ENCODE measurements at regions not wholly inside any gene's neighbourhood (a gene's known extent, or its start where the extent isn't known, plus 50 kb on each side); places are given as distances from the start of the nearest gene placed in this dataset.
"Not testable (repeated sequence)": the region's sequence is repeated elsewhere in the genome, so short reads cannot be mapped to it uniquely, and the experiment has no call there.

GRCh38 chrX:63581906-63582305, 203.1 kb downstream of the ARHGEF9 start:
- DNase-seq: no peak

- peak; percentile 7 for DNase-seq
These were observed 203.6 kb downstream of the ARHGEF9 start for GRCh38 chrX:63581398-63581797.

- no peak for DNase-seq
These were observed 208.5 kb downstream of the ARHGEF9 start for GRCh38 chrX:63576533-63576932.

- not testable (repeated sequence) for DNase-seq
These were observed 209.3 kb downstream of the ARHGEF9 start for GRCh38 chrX:63575700-63576099.

- DNase-seq: peak; percentile 1
These were observed 215.7 kb upstream of the SPIN4 start for GRCh38 chrX:63566856-63567255.

- DNase-seq: peak; percentile 22
These were observed 210.3 kb upstream of the SPIN4 start for GRCh38 chrX:63561425-63561824.

GRCh38 chrX:63560601-63561218, 209.6 kb upstream of the SPIN4 start:
- DNase-seq: peak; percentile 91

GRCh38 chrX:63551856-63552255, 200.7 kb upstream of the SPIN4 start:
- no peak for DNase-seq

GRCh38 chrX:63530654-63531053, 179.5 kb upstream of the SPIN4 start:
- no peak for DNase-seq

GRCh38 chrX:63529961-63530360, 178.8 kb upstream of the SPIN4 start:
- no peak for DNase-seq

GRCh38 chrX:63526863-63527262, 175.7 kb upstream of the SPIN4 start:
- no peak for DNase-seq

- no peak for DNase-seq
These were observed 174.4 kb upstream of the SPIN4 start for GRCh38 chrX:63525491-63525890.

- not testable (repeated sequence) for DNase-seq
These were observed 168.2 kb upstream of the SPIN4 start for GRCh38 chrX:63519368-63519767.

- no peak for DNase-seq
These were observed 163.5 kb upstream of the SPIN4 start for GRCh38 chrX:63514569-63515080.

GRCh38 chrX:63513825-63514568, 162.9 kb upstream of the SPIN4 start:
- no peak for DNase-seq

GRCh38 chrX:63511361-63511760, 160.2 kb upstream of the SPIN4 start:
- DNase-seq: no peak

GRCh38 chrX:63508668-63509067, 157.5 kb upstream of the SPIN4 start:
- DNase-seq: no peak

- peak; percentile 53 for DNase-seq
These were observed 155.2 kb upstream of the SPIN4 start for GRCh38 chrX:63506320-63506719.

GRCh38 chrX:63503541-63503940, 152.4 kb upstream of the SPIN4 start:
- DNase-seq: no peak

- no peak for DNase-seq
These were observed 137.6 kb upstream of the SPIN4 start for GRCh38 chrX:63488546-63489373.

- DNase-seq: peak; percentile 8
These were observed 124.1 kb upstream of the SPIN4 start for GRCh38 chrX:63475200-63475599.

GRCh38 chrX:63471004-63471403, 119.9 kb upstream of the SPIN4 start:
- DNase-seq: no peak

- no peak for DNase-seq
These were observed 119.4 kb upstream of the SPIN4 start for GRCh38 chrX:63470506-63470905.

GRCh38 chrX:63466690-63467089, 115.6 kb upstream of the SPIN4 start:
- peak; percentile 2 for DNase-seq
